D721Med (cell line): ENCODE measurements at regions not wholly inside any gene's neighbourhood (a gene's known extent, or its start where the extent isn't known, plus 50 kb on each side); places are given as distances from the start of the nearest gene placed in this dataset.

Experiments used
- DNase-seq: peaks from one replicate; pipeline ENCODE4 v3.0.0; 2011; ENCODE audit warnings: low spot score; ENCODE audit not compliant: insufficient read length
- FAIRE-seq: peaks from 2 replicates; lab custom pipeline; 2011; peaks lifted over from hg19 to GRCh38; lab: Jason Lieb, UNC
- TF ChIP-seq, protein P1 (sequence below): IDR thresholded peaks from 2 replicates; pipeline ENCODE4 v1.5.1; 2012; ENCODE audit warnings: mild to moderate bottlenecking, control low read depth; ENCODE audit not compliant: insufficient read depth; ENCODE audit errors: missing control alignments

- TF ChIP-seq, protein P1, sequence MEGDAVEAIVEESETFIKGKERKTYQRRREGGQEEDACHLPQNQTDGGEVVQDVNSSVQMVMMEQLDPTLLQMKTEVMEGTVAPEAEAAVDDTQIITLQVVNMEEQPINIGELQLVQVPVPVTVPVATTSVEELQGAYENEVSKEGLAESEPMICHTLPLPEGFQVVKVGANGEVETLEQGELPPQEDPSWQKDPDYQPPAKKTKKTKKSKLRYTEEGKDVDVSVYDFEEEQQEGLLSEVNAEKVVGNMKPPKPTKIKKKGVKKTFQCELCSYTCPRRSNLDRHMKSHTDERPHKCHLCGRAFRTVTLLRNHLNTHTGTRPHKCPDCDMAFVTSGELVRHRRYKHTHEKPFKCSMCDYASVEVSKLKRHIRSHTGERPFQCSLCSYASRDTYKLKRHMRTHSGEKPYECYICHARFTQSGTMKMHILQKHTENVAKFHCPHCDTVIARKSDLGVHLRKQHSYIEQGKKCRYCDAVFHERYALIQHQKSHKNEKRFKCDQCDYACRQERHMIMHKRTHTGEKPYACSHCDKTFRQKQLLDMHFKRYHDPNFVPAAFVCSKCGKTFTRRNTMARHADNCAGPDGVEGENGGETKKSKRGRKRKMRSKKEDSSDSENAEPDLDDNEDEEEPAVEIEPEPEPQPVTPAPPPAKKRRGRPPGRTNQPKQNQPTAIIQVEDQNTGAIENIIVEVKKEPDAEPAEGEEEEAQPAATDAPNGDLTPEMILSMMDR: no peak
- no peak for FAIRE-seq
- no peak for DNase-seq
Measured at GRCh38 chr1:14247666-14248065, 350.8 kb upstream of the KAZN start.

GRCh38 chr1:14251871-14252270 is 346.6 kb upstream of the KAZN start:
- FAIRE-seq (no peak), DNase-seq (no peak)
- TF ChIP-seq, protein P1: no peak

- TF ChIP-seq, protein P1: no peak
- FAIRE-seq: no peak
- DNase-seq: no peak
Measured at GRCh38 chr1:14253676-14254075, 344.8 kb upstream of the KAZN start.

DNA sequence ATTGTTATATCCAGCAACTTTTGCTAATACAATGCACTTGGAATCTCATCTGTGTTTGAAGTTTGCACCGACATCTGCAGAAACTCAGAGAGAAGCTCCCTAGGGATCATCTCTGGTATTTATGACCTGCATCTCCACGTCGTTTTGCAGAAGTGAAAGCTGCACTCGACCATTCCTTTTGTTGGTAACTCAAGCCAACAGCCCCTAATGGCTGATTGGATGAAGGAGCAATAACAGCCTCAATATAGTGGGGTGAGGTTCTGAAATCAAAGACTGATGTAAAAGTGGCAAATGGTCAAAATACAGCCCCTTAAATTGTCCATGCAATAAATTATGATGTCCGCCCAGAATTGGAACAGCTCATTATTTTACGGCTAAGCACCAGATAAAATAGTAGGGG is 344.2 kb upstream of the KAZN start:
- TF ChIP-seq, protein P1: no peak
- no peak for DNase-seq
- FAIRE-seq: no peak

DNA sequence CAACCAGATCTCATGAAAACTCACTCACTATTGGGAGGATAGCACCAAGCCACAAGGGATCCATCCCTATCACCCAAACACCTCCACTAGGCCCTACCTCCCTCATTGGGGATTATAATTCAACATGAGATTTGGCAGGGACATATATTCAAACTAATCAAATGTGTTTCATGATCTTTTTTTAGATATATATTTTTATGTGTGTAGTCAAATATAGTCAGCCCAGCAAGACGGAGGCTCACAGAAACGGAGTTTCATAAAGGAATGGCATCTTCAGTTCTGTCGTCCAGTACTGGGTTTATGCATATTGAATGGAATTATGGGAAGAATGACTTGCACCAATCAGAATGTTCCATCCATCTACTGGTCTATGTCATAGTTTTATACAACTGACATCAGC is 343.3 kb upstream of the KAZN start:
- no peak for FAIRE-seq
- TF ChIP-seq, protein P1: no peak
- DNase-seq: no peak

GRCh38 chr1:14255711-14256110 is 342.8 kb upstream of the KAZN start:
- no peak for DNase-seq
- no peak for FAIRE-seq
- TF ChIP-seq, protein P1: no peak

DNA sequence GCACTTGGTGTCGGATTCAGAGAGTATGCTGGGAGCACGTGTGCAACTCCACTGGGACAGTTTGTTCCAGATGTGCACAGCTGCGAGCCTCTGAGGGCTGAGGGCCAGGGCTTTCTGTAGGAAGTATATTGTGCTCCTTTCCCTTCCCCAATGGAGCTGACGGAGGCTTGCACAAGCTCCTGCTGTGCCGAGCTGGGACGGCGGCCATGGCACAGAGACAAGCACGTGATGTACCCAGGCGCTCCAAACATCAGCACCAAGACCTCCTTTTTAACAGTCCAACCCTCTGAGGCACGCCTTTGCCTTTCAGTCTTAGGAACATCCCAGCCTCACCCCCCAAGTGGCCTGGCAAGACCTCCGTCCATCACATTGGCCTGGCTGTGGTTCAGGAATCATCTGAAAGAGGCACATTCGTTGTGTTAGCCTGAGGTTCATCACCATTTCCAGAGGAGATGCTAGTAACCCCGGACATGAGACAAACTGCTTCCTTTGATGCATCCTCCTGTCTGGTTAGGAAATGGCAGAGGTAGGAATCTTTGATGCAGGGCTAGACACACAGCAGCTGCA is 339.2 kb upstream of the KAZN start:
- FAIRE-seq: no peak
- TF ChIP-seq, protein P1: no peak
- no peak for DNase-seq
